Suppressor macrophage (primary cell): ENCODE measurements at regions not wholly inside any gene's neighbourhood (a gene's known extent, or its start where the extent isn't known, plus 50 kb on each side); places are given as distances from the start of the nearest gene placed in this dataset.

Experiments
- DNase-seq, 4 experiments: peaks; one replicate each; pipeline ENCODE4 v3.0.0-alpha.2; 2020 to 2022

GRCh38 chr12:22396735-22397134, 62.2 kb upstream of the ST8SIA1 start:
- DNase-seq, result peak in 1 of 4 experiments; percentile 39

- no peak for DNase-seq
These were observed 61.7 kb upstream of the ST8SIA1 start for GRCh38 chr12:22396253-22396652.

GRCh38 chr12:22395666-22396065, 61.2 kb upstream of the ST8SIA1 start:
- DNase-seq, result no peak
